ENCODE measurements at regions not wholly inside any gene's neighbourhood (a gene's known extent, or its start where the extent isn't known, plus 50 kb on each side); places are given as distances from the start of the nearest gene placed in this dataset.
"Not testable (repeated sequence)": the region's sequence is repeated elsewhere in the genome, so short reads cannot be mapped to it uniquely, and the experiment has no call there.

GRCh38 chr2:156004459-156004858, 328.1 kb downstream of the NR4A2 start:
- no peak for DNase-seq

- no peak for DNase-seq
These were observed 328.7 kb downstream of the NR4A2 start for GRCh38 chr2:156003780-156004179.

GRCh38 chr2:156001851-156002250, 330.7 kb downstream of the NR4A2 start:
- no peak for DNase-seq

- no peak for DNase-seq
These were observed 335.0 kb downstream of the NR4A2 start for GRCh38 chr2:155997538-155997937.

GRCh38 chr2:155994315-155994714, 338.2 kb downstream of the NR4A2 start:
- no peak for DNase-seq

GRCh38 chr2:155983845-155984244, 348.7 kb downstream of the NR4A2 start:
- no peak for DNase-seq

- DNase-seq = no peak
These were observed 350.4 kb downstream of the NR4A2 start for GRCh38 chr2:155982135-155982534.

GRCh38 chr2:155980941-155981560, 351.5 kb downstream of the NR4A2 start:
- no peak for DNase-seq

- DNase-seq = no peak
These were observed 356.8 kb downstream of the NR4A2 start for GRCh38 chr2:155975734-155976133.

GRCh38 chr2:155972916-155973315, 359.6 kb downstream of the NR4A2 start:
- DNase-seq = no peak

GRCh38 chr2:155966064-155966471, 366.5 kb downstream of the NR4A2 start:
- not testable (repeated sequence) for DNase-seq

- no peak for DNase-seq
These were observed 367.0 kb downstream of the NR4A2 start for GRCh38 chr2:155965415-155966063.

GRCh38 chr2:155961641-155962040, 370.9 kb downstream of the NR4A2 start:
- DNase-seq = no peak

- DNase-seq = no peak
These were observed 373.7 kb downstream of the NR4A2 start for GRCh38 chr2:155958834-155959233.

GRCh38 chr2:155947069-155947468, 385.5 kb downstream of the NR4A2 start:
- DNase-seq = no peak

- no peak for DNase-seq
These were observed 388.3 kb downstream of the NR4A2 start for GRCh38 chr2:155944218-155944617.

GRCh38 chr2:155930312-155930711, 402.2 kb downstream of the NR4A2 start:
- no peak for DNase-seq

GRCh38 chr2:155917380-155917779, 415.1 kb downstream of the NR4A2 start:
- no peak for DNase-seq

GRCh38 chr2:155913356-155913755, 419.2 kb downstream of the NR4A2 start:
- no peak for DNase-seq

GRCh38 chr2:155908567-155908966, 424.0 kb downstream of the NR4A2 start:
- no peak for DNase-seq

GRCh38 chr2:155907211-155907610, 425.3 kb downstream of the NR4A2 start:
- no peak for DNase-seq

GRCh38 chr2:155905657-155906056, 426.9 kb downstream of the NR4A2 start:
- no peak for DNase-seq

- DNase-seq = no peak
These were observed 427.8 kb downstream of the NR4A2 start for GRCh38 chr2:155904720-155905119.

GRCh38 chr2:155902635-155903034, 429.9 kb downstream of the NR4A2 start:
- no peak for DNase-seq

- DNase-seq = no peak
These were observed 437.5 kb downstream of the NR4A2 start for GRCh38 chr2:155895016-155895415.
